HG03108 (cell line): ENCODE measurements at regions not wholly inside any gene's neighbourhood (a gene's known extent, or its start where the extent isn't known, plus 50 kb on each side); places are given as distances from the start of the nearest gene placed in this dataset.
"Not testable (repeated sequence)": the region's sequence is repeated elsewhere in the genome, so short reads cannot be mapped to it uniquely, and the experiment has no call there.

Experiments used
- ATAC-seq: cut with Tn5 transposase; IDR thresholded peaks from one replicate; pipeline ENCODE4 v1.9.1; 2021; ENCODE audit warnings: moderate library complexity; ENCODE audit not compliant: unreplicated experiment

DNA sequence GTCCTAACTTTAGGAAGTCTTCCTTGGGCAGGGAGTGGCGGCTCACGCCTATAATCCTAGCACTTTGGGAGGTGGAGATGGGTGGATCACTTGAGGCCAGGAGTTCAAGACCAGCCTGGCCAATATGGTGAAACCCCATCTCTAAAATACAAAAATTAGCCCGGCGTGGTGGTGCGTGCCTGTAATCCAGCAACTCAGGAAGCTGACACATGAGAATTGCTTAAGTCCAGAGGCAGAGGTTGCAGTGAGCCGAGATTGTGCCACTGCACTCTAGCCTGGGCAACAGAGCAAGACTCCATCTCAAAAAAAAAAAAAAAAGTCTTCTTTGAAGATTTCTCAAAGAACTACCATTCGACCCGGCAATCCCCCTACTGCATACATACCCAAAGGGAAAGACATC is 50.0 kb upstream of the GPCPD1 start:
- not testable (repeated sequence) for ATAC-seq
